GM18519 (cell line): ENCODE measurements at regions not wholly inside any gene's neighbourhood (a gene's known extent, or its start where the extent isn't known, plus 50 kb on each side); places are given as distances from the start of the nearest gene placed in this dataset.
"Not testable (repeated sequence)": the region's sequence is repeated elsewhere in the genome, so short reads cannot be mapped to it uniquely, and the experiment has no call there.

Experiments
- ATAC-seq: cut with Tn5 transposase; IDR thresholded peaks from one replicate; pipeline ENCODE4 v1.9.1; 2021; ENCODE audit warnings: mild to moderate bottlenecking, moderate library complexity; ENCODE audit not compliant: unreplicated experiment, low FRiP score

DNA sequence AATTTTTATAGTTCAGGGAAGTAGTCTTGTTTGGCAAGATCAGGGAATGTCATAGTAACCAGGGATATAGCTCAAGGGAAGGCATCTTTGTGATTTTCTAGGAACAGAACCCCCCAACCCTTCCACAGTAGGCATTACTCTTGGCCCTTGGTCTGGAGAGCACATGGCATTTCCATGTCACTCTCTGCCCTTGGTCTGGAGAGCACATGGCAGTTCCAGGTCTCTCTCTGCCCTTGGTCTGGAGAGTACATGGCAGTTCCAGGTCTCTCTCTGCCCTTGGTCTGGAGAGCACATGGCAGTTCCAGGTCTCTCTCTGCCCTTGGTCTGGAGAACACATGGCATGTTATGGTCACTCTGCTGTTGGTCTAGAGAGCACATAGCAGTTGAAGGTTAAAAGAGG lies 297.2 kb upstream of the STEAP1 start:
- not testable (repeated sequence) for ATAC-seq

- no peak for ATAC-seq
Observed at GRCh38 chr7:89857767-89858166, 296.5 kb upstream of the STEAP1 start.

DNA sequence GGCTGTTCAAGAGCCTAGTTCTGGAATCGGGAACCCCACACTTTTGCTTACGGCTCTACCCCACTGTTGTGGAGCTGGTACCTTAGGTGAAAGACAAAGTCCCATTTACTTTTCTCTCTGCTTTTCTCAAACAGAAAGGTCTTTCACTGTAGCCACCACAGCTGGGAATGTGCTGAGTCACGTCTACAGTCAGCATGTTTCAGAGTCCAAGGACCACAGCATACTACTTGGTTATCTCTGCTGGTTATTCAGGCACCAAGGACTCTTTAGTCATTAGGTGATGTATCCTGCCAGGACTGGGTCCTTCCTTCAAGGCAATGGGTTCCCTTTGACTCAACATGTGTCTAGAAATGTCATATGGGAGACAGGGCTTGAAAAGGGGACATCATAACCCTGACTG lies 266.8 kb upstream of the STEAP1 start:
- ATAC-seq = no peak

GRCh38 chr7:89908736-89909135 lies 245.5 kb upstream of the STEAP1 start:
- ATAC-seq = no peak

DNA sequence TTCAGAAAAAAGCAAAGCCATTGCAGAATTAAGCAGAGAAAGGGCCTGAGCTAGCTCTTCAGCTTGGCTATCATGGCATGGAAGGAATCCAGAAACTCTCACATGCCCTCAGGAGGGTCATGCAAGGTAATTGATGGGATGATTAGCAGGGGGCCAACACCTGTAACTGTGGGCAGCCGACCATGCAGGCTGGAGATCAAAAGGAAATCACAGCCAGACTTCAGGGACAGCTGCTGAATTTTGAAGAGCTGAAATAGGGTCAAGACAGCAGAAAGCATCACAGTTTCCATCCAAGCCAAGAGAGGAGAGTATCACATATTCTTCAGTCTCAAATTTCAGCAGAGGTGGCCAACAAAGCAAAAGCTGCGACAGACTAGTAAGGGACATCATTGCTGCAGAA lies 239.6 kb upstream of the STEAP1 start:
- no peak for ATAC-seq

DNA sequence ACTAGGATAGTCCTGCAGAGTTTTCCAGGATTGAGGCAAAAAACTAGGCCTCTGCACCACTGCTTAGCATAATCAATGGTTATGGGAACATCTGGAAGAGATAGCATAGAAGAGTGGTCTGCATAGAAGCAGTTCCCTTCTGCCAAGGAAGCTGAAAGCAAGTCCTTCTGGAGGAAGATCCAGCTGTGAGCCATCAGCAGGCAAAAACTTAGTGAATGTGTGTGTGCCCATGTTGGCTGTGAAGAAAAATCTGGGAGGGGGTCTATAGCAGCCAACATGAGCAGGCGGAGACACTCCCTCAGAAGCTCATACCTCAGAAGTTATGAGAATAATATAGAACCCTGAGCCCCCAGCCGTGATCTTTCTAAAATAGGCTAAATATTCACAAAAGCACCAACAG lies 228.1 kb upstream of the STEAP1 start:
- no peak for ATAC-seq

- ATAC-seq = no peak
Observed at GRCh38 chr7:89926701-89927100, 227.6 kb upstream of the STEAP1 start.

DNA sequence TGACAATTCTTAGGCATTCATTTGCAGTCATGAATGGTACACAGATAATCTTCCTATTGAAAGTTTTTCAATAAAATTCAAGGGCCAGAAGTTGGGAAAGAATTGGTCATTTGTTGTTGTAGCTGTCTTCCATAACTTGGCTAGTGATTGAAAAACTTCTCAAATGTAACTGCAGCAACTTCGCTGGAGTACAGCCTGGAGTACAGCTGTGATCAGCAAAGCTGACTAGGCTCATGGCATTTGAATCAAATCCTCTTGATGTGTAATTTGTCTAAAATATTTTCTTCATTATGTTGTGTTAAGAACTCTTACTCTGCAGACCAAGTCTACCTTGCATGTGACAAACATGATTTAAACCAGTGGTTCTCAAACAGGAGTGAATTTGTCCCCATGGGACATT lies 226.5 kb upstream of the STEAP1 start:
- no peak for ATAC-seq

DNA sequence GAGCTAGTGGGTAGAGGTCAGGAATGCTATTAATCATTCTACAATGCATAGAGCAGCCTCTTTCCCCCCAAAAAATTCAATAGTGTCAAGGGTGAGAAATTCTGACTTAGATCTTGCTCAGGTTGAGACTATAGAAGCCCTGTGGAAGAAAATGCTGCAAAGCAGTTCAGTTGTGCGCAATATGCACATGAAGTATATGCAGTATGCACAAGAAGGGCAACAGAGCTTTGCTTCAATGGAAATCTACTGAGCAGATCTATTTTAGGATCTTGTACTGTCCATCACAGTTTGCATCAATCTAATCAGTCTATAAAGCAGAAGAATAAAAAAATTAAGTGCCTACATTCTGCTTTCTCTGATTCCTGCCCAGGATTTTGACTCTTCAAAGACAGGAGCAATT lies 225.8 kb upstream of the STEAP1 start:
- no peak for ATAC-seq

DNA sequence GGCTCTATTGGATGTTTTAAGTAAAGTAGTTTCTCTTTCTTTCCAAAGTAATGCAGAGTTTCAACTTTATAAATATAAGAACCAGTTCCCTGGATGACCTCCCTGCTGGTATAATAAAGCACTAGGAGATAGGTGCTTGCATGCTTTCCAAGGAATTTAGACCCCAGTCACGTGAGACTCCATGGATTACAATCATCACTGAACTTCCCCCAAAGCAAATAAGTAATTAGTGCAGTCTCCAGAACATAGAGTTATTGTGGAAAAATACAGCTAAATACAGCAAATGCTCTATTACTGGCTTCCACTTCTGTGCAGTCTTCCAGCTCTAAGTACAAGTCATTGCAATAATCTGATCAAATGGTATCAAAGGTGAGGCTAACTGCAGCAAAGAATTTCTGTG lies 220.2 kb upstream of the STEAP1 start:
- no peak for ATAC-seq

GRCh38 chr7:89943525-89944050 lies 210.7 kb upstream of the STEAP1 start:
- ATAC-seq = no peak

GRCh38 chr7:89958525-89959068 lies 195.7 kb upstream of the STEAP1 start:
- ATAC-seq = no peak

GRCh38 chr7:89966067-89966664 lies 188.1 kb upstream of the STEAP1 start:
- no peak for ATAC-seq

GRCh38 chr7:89975577-89975976 lies 178.7 kb upstream of the STEAP1 start:
- ATAC-seq = no peak

DNA sequence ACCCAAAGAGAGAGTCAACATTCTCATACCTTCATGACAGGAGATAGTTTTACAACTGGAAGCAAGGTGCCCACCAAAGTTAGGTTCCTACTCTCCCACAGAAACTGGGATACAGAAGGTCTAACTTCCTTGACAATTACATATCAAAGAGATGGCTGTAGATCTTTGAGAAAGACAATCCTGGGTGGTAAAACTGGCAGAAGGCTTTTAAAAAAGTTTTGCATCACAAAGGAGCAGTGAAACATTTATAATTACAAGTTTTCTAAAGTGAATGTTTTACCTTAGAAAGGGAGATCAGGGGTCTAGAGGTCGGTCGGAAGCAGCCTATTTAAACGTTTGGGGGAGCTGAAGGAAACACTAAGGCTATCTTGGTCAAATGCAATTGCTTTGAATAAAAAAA lies 166.6 kb upstream of the STEAP1 start:
- ATAC-seq = no peak

DNA sequence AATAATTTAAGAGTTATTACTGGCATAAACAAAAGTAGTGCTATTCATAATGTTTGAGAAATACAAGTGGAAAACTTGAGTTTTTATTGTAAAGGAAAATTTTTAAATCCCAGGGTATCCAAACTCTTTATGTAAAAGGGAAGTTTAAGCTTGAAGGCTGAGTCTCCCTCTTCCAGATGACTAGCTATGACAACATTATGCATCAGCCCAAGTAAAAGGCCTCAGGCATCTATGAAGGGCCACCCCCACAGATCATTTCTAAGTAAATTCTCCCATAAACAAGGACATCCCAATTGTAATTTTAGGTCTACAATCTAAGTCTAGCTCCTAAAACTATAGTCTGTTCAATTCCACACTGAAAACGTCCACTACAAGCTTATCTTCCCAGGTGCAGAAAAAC lies 166.2 kb upstream of the STEAP1 start:
- no peak for ATAC-seq

- no peak for ATAC-seq
Observed at GRCh38 chr7:89989454-89989853, 164.8 kb upstream of the STEAP1 start.

- no peak for ATAC-seq
Observed at GRCh38 chr7:89994483-89994882, 159.8 kb upstream of the STEAP1 start.

DNA sequence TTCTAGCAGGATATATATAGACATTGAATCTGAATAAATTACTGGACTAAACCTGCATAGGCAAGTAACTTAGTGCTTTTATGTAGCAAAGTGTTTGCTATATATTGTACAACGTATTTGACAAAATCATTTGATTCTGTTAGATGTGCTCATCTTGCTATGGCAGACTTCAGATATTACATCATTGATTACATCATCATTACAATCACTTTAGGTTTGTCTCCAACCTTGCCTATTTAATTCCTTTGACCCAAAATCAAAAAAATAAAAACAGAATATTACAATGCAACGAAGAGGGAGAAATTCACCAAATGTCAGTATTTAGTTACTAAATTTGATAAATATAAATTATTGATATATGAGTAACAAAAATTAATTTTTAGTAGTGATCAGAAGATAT lies 155.7 kb upstream of the STEAP1 start:
- no peak for ATAC-seq

DNA sequence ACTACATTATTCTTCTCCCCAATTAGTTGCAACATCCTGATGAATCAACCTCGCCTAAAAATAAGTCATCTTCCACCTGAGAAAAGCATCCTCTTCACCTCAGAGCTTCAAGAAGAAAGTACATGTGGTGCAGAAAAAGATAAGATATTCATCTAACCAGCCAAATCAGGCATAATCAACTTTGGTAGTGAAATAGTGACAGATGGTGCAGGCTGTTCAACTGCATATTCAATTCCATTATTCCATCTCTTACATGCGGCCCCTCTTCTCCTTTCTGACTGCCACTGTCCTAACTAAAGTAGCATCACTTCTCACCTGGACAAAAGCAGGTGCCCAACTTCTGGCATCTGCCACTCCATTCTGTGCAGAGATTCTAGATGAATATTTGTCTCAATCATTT lies 148.4 kb upstream of the STEAP1 start:
- ATAC-seq = no peak

- no peak for ATAC-seq
Observed at GRCh38 chr7:90007001-90007654, 147.1 kb upstream of the STEAP1 start.

DNA sequence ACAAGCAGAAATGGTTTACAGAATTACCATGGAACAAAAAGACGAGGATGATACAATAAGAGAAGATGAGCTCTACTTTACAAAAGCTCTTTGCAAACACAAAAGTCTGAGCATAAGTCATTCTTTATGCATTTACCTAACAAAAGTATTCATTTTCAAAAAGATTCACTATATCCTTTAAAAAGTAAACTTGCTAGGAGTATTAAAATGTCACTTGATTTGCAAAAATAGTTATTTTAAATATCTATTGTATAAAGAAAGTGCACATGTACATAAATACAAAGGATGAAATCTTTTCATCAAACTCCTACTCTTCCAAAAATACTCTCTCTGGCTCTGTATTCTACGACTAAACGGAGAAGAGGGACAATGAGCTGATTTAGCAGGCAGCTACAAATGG lies 146.4 kb upstream of the STEAP1 start:
- no peak for ATAC-seq
